NCI-H2081 treated with DMSO at 0.1 percent for 48 hours (cell line): ENCODE measurements at regions not wholly inside any gene's neighbourhood (a gene's known extent, or its start where the extent isn't known, plus 50 kb on each side); places are given as distances from the start of the nearest gene placed in this dataset.
"Not testable (repeated sequence)": the region's sequence is repeated elsewhere in the genome, so short reads cannot be mapped to it uniquely, and the experiment has no call there.

Source experiments
- DNase-seq: peaks from one replicate; lab custom pipeline; 2025; lab: John Stamatoyannopoulos, UW

DNA sequence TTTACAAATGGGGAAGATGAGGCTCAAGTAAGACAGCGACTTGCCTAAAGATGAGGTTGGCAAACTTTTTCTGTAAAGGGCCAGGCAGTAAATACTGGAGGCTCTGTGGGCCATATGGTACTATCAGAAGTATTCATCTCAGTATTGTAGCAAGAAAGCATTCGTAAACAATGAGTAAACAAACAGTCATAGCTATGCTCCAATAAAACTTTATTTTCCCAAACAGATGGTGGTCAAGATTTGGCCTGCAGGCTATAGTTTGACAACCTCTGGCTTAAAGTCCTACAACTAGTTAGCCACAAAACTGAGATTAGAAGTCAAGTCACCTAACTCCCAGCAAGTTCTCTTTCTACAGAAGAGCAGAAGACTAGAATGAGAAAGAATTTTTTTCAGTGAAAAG, 177.0 kb upstream of the NECTIN3 start:
- DNase-seq: no peak

DNA sequence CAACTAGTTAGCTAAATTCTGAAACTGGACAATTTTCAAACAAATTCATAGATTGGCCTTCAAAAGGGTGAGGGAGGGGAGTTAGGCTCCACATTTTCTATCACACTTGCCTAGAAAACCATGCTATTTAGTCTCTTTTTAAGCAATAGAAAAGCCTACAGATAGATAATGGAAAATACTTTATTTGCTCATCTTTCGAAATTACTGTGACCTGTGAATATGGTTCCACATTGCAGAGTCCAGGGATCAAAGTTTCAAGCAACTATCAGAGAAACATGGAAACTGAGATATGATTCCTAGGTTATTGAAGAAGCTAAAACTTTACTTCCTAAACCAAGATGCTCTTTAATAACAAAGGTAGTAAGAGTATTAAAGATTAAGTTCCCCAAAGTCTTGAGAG, 176.6 kb upstream of the NECTIN3 start:
- DNase-seq: no peak

DNA sequence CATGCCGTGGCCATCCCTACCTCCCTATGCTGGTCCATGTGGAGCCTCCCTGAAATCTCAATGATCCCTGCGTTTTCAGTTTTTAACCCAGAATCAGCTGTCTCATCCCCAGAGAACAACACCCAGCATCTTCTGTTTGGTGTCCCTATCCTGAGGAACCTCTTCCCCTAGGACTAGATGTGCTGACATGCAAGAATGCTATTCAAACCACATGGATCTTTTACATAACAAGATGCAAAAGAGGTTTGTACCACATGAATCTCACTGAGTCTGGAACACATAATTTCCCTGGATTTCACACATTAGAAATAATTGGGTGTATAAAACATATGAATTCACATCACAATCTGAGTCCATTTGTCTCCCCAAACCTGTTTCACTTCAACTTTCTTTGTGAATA, 174.6 kb upstream of the NECTIN3 start:
- no peak for DNase-seq

DNA sequence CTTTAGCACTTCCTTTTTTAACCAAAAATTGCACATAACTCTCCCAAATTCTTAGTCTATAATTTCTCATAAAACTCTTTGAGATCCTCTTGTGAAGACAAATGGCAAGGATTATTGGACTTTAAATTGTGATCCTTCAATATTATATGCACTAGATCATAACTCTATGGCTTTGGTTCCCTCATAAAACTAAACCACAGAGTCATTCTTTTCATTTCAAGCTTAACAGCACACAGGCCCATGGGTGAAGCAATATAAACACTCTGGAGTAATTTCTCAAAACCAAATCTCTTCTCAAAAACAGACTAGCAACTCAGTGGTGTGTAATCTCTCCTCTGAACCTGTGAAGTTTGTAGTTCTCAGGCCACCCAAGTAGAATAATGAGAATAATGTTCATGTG, 171.0 kb upstream of the NECTIN3 start:
- DNase-seq: no peak

DNA sequence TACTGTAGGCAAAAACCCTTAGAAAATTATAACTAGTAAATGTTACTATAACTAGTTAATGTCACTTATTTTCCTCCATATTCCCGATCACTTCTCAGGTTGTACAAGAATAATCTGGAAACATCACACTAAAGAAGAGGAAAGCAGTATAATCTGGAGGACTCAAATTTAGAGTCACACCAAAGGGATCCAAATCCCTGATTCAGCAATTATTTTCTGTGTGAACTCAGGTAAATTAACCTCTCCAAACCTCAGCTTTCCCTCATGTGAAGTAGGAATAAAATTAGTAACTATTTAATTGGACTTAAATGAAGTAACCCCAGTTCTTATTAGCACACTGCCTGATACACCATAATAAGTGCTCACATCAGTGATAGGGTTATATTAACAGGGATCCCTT, 170.1 kb upstream of the NECTIN3 start:
- no peak for DNase-seq

DNA sequence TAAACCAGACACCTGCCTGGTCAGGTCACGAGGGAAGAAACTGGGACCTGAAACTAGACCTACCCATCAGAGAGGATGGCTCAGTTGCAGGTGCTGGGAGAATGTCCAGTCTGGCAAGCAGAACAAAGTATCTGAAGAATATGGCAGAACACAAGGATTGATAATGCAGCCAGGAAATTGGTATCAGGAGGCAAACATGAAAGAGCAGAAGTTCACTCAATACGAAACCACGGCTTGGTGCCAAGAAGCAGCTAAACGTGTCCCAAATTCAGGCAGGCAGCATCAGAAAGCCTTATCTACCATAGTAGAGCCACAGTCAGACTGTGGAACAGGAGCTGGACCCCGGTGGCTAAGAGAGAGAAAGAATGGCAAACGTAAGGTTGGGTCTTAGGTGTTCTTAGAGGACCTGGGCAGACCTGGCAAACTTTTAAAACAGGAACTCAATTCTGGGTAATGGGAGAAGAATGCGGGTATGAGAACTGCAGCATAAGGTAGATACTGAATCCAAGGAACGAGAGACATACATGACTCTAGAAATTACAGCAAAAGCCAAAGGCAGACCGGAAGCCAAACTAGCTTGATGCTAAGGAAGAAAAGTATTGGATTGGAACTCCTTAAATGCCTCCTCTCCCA, 169.0 kb upstream of the NECTIN3 start:
- no peak for DNase-seq

DNA sequence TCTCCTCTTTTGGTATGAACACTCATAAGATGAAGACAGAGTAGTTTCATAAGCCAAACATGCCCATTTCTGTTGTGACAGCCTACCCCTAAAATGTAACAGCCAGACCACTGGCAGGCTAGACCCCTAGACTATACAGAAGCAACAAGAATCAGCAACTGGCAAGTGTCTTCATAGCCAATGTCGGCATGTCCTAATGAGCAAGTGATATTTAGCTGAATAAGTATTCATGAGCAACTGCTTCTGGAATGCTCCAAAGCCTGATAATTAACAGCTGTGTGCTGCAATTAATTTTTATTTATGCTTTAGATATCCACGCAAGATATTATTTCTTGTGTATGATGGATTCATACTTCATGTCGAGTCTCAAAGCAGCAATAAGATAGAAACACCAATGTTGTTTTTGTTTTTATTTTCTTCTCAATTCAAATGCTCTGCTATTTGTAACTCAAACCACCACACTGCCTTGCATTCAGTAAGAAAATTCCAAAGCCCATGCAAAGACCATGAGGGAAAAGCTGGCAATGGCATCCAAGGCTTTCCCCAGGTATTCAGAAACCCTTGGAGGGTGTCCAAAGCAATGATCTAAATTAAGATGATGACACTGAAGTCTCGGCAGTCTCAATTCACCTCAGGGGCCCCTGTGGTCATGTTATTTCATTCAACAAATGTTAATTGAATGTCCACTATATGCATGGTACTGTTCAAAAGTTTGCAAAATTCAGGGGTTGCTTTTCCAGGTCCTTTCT, 167.7 kb upstream of the NECTIN3 start:
- DNase-seq: no peak

DNA sequence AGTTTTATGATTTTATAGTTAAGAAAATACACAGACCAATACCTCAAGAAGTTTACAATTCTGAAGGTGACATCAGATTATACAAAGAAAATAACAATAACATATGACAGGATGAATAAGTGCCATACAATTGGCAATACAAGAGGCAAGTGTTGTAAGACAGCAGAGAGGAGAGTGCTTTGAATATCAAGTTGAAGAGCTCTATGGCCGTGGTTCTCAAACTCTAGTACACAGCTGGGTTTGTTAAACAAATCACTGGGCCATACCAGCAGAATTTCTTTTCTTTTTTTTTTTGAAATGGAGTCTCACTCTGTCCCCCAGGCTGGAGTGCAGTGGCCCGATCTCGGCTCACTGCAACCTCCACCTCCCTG, 167.1 kb upstream of the NECTIN3 start:
- no peak for DNase-seq

DNA sequence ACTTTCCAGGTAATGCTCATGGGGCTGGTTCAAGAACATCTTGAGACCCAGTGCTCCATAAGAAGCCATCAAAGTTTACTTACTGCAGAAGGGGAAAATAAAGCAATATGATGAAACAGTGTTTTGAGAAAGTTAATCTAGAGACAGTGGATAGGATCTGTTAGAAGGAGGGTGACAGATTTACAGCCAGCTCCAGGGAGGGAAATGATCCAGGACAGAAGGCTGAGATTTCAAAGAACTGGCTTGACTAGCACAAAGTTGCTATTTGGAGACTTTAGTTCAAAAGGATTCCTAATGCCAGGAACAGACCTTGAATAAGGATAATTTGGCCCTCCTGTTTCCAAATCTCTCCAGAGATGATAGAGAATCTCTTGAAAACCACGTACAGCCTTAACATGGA, 166.5 kb upstream of the NECTIN3 start:
- DNase-seq: no peak

DNA sequence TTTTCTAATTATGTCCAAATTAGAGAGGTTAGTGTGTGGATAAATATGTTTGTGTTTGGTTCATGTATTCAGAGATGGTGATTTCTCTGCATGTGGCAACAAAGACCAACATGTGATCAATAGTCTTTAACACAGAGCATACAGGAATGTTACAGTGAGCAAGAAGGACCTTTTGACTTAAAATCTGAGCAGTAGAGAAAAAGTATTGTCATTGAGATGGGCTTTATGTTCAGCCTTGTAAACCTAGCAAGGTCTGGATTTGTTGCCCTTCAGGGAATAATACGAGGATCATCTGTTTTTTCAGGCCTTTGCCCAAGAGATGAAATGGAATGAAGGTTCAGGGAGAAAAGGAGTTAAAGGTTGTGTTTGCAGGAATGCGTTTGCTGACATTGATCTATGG, 161.8 kb upstream of the NECTIN3 start:
- no peak for DNase-seq

DNA sequence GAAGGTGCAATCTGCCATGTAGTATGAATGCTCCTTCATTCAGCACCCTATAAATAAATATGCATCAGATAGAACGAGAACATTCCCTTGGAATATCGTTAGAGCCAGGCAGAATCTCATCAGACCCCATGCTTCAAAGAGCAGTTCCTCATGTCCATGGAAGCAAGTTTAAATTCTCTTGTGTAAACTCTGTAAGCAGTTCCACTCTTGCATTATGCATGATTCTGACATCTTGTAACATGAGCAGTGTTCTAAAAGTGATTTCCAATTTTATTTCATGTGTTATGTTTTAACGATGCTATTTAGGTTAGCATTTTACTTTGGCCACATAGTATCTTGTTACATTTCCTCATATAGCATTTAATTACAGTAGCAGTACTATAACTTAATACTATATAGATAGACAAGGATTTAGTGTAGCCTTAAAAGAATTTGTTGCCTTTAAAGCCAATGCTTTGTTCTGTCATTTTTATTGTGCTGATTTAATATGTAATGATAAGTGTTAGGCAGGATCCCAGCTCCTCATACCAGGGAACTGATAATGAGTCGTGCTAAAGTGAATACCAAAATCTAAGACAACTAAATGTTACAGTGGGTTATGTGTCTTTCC, 161.2 kb upstream of the NECTIN3 start:
- no peak for DNase-seq

DNA sequence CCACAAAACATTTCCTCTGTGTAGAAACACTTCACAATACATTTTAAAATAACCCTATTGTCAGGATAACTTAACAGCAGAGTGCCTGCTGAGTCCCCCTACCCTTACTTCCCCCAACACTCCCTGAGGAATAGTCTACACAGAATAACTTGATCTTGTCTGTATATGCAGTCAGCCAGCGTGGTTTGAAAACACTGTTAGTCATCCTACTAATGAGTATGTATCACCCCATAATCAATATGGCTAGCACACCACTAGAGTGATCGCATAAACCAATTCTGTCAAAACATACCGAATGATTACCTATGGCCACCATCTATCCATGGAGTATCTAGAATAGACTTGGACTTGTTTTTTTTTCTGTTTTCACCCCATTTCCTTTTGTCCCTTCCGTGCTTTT, 152.7 kb upstream of the NECTIN3 start:
- DNase-seq: no peak

DNA sequence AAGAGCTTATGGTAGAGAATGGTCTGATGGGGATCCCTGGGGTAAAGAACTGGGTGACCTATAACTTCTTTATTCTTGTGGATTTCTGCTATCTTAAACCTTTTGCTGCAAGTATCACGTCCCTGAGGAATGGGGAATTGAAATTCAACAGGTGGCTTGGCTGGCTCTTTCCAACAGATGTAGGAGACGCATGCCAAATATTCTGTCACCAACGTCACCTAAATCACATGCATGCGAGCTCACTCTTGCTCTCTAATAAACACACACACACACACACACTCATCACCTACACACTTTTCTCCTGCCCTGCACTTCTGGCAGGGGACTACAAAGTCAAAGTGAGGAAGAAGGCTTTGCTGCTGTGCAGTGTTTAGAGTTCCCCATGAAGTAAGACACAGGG, 145.8 kb upstream of the NECTIN3 start:
- no peak for DNase-seq

DNA sequence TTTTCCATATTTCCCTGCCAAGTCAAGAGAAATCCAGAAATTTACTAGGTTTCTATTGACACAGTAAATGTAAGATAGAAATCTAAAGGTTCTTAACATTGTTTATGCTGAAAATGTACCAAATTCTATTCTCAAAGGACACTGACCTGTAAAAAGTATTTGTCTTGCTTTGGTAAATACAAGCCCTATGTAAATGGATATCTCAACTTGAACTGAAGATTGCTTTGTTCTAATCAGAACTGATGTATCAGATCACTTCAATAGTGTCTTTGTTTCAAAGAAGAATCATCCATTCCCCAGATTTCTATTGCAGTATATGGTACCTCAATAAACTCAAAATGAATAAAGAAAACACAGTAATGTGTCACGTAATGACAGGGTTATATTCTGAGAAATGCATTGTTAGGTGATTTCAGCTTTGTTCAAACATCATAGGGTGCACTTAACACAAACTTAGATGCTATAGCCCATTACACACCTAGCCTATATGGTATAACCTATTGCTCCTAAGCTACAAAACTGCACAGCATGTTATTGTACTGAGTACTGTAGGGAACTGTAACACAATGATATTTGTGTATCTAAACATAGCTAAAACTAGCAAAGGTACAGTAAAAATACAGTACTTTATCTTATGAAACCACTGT, 143.5 kb upstream of the NECTIN3 start:
- no peak for DNase-seq

DNA sequence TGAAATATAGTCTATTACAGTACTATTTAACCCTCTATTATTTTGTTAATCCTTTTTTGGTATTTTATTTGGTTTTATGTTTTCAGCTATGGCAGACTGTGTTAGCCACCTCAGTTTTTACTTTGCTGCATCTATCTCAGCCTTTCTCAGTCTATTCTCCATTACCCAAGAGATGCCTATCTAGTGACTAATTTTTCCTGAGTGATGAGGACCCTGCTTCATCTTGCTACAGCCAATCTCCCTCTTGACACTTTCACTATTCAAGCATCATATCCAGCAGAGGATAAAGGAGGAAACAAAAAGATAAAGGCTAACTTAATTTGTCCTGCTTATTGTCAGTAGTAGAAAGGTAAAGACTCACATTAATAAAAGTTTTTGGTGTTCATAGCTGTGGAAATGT, 141.8 kb upstream of the NECTIN3 start:
- DNase-seq: no peak

DNA sequence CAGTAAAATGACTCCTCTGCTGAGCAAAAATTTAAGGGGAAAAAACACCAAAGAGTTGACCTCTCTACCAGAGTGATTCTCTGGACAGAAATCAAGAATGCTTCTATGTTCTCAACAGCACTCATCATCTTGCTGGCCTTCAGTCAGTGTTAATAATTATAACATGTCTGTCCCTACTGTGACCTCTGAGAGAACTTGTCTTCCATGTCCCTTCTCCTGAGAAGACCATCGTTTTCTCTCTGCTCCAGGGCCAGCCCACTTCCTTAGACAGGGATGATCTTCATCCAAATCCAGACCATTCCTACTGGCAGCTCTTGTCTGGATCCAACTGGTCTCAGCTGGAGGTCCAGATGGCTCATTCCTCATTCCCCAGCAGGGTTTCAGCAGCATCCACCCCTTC, 139.0 kb upstream of the NECTIN3 start:
- no peak for DNase-seq

DNA sequence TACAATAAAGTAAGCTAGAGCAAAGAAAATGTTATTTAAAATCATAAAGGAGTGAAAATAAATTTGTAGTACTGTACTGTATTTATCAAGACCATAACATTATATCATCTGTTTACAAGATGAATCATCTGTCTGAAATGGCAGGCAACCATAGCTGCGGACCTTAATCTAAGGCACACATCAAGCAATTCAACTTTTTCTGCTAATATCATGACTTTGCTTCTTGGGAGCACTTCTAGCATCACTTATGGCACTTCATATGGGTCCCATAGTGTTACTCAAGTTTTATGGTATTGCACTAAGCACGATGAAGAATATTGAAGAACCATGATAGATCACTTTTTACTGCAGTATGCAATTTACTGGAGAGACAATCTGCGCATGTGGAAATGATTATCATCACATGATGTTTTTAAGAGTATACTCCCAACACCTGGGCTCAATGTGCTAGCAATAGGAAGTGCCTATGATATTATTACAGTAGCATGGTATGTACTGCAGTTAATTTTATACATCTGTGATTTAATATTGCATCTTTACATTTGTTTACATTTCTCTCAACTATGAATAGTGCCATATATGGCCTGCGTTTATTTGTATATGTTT, 137.7 kb upstream of the NECTIN3 start:
- no peak for DNase-seq

DNA sequence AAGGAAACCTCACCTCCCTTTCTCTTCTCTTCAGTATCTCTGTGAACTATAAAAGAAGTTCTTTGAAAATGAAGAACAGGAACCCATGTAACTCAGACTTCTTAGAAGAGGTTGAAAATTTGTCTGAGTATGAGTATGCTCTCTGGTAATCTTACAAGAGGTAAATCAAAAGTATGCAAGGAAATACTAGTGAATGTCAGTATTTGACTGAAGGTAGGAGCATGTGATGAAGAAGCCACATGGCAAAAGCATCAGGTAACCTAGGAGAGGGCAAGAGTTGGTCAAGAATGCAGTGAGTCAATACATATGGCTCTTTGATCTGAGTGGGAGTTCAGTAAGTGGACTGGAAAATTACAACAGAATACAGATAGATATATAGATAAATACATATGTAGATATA, 133.0 kb upstream of the NECTIN3 start:
- no peak for DNase-seq

DNA sequence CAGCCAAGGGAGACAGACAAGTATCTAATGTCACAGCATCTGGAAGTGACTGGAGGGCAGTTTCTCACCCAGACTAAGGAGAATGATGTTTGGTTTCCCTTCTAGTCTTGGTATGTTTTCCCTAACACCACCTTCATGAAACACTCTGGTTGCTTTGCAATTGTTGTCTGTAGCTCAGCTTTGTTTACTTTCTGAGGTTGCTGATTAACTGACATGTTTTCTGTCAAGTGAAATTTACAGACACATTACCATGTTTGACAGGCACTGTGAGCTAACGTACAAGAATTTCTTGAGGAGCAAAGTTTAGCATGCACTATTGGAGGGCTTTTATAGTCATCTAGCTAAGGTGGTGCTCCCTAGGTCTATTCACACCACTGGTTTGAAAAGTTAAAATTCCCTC, 131.6 kb upstream of the NECTIN3 start:
- no peak for DNase-seq

DNA sequence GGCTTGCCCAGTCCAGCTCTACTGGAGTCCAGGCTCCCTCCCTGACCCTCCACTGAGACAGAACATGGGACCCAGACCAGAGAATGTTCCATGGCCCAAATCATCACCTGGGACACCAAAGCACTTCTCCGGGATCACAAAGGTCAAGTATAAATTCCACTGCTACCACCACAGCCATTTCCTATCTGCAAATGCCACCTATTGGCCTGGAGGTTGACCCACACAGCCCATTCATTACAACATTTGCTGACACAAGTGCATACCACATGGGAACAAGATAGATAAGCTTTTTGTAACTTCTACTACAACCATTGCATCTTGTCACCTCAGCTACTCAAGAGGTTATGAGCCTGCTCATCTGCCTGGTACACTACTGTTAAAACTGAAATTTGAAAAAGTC, 126.8 kb upstream of the NECTIN3 start:
- DNase-seq: no peak

DNA sequence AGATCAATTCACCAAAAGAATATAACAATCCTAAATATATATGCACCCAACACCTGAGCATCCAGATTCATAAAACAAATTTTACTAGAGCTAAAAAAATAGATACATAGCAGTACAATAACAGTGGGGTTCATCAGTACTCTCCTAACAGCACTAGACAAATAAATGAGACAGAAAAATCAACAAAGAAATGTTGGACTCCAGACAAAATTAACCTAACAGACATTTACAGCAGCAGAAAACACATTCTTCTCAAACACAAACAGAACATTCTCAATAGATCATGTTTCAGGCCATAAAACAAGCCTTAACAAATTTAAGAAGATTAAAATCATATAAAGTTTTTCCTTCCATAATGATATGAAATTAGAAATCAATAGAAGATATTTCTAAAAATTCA, 124.8 kb upstream of the NECTIN3 start:
- no peak for DNase-seq

DNA sequence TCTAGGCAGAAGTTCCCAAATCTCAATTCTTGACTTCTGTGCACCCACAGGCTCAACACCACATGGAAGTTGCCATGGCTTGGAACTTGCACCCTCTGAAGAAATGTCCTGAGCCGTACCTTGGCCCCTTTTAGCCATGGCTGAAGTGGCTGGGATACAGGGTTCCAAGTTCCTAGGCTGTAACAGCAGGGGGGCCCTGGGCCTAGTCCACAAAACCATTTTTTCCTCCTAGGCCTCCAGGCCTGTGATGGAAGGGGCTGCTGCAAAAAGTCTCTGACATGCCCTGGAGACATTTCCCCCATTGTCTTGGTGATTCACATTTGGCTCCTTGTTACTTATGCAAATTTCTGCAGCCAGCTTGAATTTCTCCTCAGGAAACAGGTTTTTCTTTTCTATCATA, 122.4 kb upstream of the NECTIN3 start:
- DNase-seq: not testable (repeated sequence)
